ENCODE measurements at regions not wholly inside any gene's neighbourhood (a gene's known extent, or its start where the extent isn't known, plus 50 kb on each side); places are given as distances from the start of the nearest gene placed in this dataset.

DNA sequence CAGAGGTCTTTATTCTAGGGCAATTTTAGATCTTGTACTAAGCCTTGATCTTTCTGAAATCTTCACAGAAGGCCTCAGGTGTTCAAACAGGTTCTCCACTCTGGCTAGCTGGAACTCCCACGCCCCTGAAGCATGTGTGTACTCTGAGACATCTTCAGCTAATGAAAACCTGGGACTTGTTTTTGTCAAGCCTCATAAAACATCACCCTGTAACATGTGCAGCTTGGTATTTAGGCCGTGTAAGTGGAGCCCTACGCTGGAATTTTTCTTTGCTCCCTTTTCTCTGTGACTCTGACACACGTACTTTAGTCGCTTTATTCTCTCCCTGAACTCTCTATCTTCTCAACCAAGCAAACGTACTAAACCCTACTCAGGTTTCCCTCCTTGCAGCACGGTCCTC is 701.9 kb upstream of the ZP4 start:
- no peak overlapping the region for H3K4me3 ChIP-seq (ENCODE audit: low read depth, low read length)
- TF ChIP-seq, protein P1, sequence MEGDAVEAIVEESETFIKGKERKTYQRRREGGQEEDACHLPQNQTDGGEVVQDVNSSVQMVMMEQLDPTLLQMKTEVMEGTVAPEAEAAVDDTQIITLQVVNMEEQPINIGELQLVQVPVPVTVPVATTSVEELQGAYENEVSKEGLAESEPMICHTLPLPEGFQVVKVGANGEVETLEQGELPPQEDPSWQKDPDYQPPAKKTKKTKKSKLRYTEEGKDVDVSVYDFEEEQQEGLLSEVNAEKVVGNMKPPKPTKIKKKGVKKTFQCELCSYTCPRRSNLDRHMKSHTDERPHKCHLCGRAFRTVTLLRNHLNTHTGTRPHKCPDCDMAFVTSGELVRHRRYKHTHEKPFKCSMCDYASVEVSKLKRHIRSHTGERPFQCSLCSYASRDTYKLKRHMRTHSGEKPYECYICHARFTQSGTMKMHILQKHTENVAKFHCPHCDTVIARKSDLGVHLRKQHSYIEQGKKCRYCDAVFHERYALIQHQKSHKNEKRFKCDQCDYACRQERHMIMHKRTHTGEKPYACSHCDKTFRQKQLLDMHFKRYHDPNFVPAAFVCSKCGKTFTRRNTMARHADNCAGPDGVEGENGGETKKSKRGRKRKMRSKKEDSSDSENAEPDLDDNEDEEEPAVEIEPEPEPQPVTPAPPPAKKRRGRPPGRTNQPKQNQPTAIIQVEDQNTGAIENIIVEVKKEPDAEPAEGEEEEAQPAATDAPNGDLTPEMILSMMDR (IDR thresholded peaks at IDR 0.05; ENCODE audit: control insufficient read depth, extremely low read depth, insufficient read depth), result no peak
- DNase-seq (ENCODE audit: low read depth), result no peak

DNA sequence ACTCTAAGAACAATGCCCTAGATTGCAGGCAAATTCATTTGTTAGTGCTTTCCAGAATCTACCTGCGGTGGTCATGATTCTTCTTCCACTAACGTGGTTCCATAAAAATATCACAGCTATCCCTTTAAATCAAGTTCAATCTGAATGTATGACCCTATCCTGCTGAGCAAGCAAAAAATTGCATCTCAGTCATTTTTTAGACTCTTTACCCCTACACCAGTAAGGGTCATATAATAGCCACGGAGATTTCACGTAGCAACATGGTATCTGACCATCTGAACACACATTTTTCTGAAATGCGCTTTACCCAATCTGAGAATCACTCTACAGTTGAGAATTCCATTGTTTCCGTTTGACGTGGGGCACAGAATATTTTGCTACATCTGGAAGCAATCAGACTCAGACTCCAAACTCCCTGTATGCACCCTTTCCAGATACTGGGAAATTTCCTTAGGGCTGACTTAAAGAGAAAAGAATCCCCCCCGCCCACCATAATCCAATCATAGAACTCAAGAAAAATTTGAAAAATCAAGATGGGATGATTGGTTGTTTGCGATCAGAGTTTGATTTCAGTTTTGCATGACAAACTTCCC is 699.2 kb upstream of the ZP4 start:
- DNase-seq (ENCODE audit: low read depth), result no peak
- H3K4me3 ChIP-seq (ENCODE audit: low read depth, low read length), result no peak overlapping the region
- TF ChIP-seq, protein P1 (IDR thresholded peaks at IDR 0.05; ENCODE audit: control insufficient read depth, extremely low read depth, insufficient read depth), result no peak

DNA sequence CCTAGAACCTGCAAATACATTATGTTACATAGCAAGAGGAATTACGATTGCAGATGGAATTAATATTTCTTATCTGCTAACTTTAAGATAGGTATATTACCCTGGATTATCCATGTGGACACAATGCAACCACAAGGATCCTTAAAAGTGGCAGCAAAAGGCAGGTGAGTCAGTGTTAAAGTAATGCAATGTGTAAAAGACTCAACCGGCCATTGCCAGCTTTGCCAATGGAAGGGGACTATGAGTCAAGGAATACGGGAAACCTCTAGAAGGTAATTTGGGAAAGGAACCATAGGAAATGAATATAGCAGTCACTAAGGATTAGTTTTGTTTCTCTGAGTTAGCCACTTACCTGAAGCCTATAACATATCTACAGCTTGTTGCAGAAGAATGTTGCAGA is 692.1 kb upstream of the ZP4 start:
- TF ChIP-seq, protein P1 (IDR thresholded peaks at IDR 0.05; ENCODE audit: control insufficient read depth, extremely low read depth, insufficient read depth), result no peak
- DNase-seq (ENCODE audit: low read depth), result no peak
- H3K4me3 ChIP-seq (ENCODE audit: low read depth, low read length), result no peak overlapping the region

DNA sequence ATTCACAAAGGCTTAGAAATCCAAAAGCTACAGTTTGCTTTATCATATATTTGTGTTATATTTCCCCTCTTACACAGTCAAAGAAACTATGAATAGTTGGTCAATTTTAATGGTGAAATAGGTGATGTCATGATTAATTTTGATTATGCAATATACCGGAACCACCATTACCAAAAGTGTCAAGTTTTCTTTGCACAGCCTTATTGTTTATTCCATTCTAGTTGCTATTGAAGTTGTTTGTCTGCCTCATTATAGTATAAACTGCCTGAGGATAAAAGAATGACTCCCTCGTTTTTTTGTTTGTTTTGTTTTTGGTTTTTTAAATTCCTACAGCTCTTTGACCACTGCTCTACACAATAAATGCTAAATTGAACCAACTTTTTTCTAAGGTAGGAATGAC is 690.6 kb upstream of the ZP4 start:
- no peak overlapping the region for H3K4me3 ChIP-seq (ENCODE audit: low read depth, low read length)
- DNase-seq (ENCODE audit: low read depth), result no peak
- TF ChIP-seq, protein P1 (IDR thresholded peaks at IDR 0.05; ENCODE audit: control insufficient read depth, extremely low read depth, insufficient read depth), result no peak

DNA sequence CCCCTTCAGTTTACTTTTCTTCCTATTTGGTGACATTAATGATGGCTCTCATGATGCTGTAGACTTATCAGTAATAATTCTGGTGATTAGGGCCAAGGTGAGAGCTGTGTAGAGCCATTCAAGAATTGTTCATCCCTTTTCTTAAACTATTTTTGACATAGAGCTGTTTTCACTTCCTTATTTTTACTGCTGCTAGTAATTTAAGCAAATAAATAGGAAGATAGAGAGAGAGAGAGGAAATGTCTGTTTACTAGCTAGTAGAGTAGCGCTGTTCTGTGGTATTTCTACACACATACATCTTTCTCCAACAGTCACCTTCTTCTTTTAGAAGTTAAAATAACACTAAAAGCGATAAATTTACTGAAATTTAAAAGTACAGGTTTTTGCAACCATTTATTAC is 678.0 kb upstream of the ZP4 start:
- no peak overlapping the region for H3K4me3 ChIP-seq (ENCODE audit: low read depth, low read length)
- TF ChIP-seq, protein P1 (IDR thresholded peaks at IDR 0.05; ENCODE audit: control insufficient read depth, extremely low read depth, insufficient read depth), result no peak
- DNase-seq (ENCODE audit: low read depth), result no peak

DNA sequence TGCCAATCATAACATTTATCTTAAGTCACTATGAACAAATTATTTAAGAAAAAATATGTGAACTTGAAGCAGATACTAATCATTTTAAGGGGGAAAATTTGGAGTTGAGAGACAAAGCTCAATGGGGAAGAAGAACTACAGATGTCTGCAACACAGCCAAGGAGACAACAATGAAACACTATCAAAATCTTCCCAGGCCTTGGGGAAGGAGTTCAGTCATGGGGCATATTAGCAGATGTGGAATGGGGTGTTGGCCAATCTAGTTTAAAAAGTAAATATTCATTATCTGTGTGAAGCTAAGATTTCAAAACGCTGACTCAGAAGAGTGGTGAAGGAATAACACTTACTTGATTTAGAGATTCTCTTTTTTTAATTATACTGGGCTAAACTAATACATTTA is 671.6 kb upstream of the ZP4 start:
- DNase-seq (ENCODE audit: low read depth), result no peak
- TF ChIP-seq, protein P1 (IDR thresholded peaks at IDR 0.05; ENCODE audit: control insufficient read depth, extremely low read depth, insufficient read depth), result no peak
- H3K4me3 ChIP-seq (ENCODE audit: low read depth, low read length), result no peak overlapping the region

DNA sequence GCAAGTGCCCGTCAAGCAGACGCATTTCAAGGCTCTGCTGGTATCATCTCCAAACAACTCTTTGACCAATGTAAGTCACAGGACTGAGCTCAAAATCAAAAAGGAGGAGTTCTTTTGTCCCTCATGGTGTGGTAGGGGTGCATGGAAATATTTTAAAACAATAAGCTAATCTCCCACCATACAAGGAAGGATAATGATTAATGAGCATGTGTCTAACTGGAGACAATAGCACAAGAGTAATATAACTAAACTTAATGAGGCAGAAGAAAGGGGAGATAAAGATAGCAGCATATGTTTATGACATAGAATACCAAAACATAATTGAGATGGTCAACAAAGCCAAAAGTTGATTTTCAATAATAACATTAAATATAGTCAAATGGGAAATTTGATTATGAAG is 668.0 kb upstream of the ZP4 start:
- TF ChIP-seq, protein P1 (IDR thresholded peaks at IDR 0.05; ENCODE audit: control insufficient read depth, extremely low read depth, insufficient read depth), result no peak
- no peak for DNase-seq (ENCODE audit: low read depth)
- no peak overlapping the region for H3K4me3 ChIP-seq (ENCODE audit: low read depth, low read length)
